Mucosa of gallbladder (tissue), 1 donor: ENCODE measurements at regions not wholly inside any gene's neighbourhood (a gene's known extent, or its start where the extent isn't known, plus 50 kb on each side); places are given as distances from the start of the nearest gene placed in this dataset.

ENCODE experiments used
- DNase-seq: peaks from one replicate; pipeline ENCODE4 v3.0.0-alpha.2; 2020; ENCODE audit warnings: low spot score
- donor health status: DM: no; HTN: no; CAD: no.

GRCh38 chr9:134247918-134248631, 78.2 kb upstream of the RXRA start:
- no peak for DNase-seq

DNA sequence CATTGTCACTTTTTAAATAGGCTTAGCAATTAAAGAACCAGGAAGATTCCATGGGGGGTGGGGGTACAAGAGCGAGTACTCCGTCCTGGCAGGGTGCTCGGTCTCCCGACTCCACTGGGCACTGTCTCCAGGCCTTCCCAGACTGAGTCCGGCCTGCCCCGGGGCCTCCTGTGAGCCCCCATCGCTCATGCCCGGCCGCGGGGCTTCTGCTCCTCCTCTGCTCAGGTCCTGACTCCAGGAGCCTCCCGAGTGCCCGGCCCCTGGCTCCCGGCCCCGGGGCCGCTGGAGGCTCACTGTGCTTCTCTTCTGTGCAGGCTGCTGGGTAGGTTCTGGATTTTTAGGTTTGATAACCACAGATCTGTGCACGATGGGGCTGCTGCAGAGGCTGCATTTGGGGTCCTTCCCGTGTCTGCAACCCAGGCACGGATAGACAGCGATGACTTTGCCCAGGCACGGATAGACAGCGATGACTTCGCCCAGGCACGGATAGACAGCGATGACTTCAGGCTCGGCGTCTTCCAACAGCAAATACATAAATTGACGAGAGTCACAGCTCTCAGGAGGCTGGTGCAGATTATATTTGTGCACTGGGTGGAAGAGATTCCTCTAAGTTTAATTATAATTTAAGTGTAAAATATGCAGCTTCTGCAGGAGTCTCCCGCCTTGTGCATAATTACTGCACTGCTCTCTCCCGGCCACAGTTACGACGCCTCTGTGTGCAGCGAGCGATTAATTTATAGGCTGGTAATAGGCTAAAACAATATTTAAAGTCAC, 74.8 kb upstream of the RXRA start:
- no peak for DNase-seq

DNA sequence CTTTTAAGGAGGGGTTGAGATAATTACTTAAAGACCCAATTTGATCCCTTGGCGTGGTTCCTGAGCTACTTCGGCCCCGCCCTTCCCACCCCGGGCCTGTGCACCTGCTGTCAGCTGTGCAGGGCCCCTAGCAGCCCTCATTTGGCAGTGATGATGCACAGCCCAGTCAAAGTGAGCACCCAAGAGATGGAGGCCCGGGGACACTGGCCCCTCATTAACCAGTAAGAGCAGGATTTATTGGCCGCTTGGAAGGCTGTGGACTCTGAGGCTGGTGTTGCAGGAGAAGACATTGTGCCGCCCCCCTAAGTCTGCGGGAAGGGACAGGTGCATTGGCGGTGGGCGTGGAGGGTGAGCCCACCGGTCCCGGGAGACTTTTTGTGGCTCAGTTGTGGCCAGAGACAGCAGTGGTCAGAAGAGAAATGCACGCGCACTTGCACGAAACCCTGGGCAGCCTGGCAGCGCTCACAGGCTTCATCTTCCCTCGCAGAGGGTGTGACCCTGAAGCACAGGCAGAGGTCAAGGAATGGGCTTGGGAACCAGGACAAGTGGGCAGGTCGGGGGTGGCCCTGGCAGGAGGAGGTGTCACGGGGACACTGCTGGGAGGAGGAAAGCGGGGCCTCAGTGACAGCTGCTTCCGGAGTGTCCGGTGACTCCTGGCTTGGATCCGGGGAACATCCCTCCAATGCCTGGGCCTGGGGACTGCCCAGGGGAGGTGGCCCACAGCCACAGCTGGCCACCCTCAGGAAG, 74.0 kb upstream of the RXRA start:
- DNase-seq, result no peak

DNA sequence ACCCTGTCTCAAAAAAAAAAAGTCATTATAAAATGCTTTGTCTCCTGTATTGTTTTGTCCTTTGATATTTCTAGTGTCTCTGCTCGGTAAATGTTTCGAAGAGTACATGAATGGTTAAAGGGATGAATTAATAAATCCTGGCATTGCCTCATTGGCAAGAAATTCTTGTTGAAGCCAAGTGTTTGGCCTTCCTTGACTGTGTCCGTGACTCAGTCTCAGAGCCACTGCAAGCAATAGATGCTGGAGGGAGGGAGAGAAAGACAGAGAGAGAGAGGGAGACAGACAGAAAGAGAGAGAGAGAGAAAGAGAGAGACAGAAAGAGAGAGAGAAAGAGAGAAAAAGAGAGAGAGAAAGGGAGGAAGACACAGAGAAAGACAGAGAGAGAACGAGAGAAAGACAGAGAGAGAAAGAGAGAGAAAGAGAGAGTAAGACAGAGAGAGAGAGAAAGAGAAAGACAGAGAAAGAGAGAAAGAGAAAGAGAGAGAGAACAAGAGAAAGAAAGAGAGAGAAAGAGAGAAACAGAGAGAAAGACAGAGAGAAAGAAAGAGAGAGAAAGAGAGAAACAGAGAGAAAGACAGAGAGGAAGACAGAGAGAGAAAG, 72.5 kb upstream of the RXRA start:
- DNase-seq, result no peak

GRCh38 chr9:134258332-134258731, 67.9 kb upstream of the RXRA start:
- DNase-seq, result no peak

GRCh38 chr9:134258828-134259546, 67.3 kb upstream of the RXRA start:
- DNase-seq, result no peak

GRCh38 chr9:134259708-134260107, 66.5 kb upstream of the RXRA start:
- no peak for DNase-seq

DNA sequence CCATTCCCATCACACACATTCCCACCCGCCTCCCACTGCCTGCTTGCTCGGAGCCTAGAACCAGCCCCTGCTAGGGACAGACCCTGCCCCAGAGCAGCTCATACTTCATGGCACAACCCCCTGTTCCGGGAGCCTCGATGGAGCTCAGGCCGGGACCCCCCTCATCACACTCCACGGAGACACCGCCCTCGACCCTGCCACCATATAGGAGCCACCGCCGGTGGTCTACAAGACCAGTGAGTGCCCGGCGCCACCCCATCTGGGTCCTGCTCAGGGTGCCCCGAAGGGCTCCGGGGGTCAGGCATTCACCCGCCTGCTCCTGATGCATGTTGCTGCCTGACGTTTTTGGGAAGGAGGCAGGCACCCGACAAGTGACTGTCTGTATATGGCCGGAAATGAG, 65.5 kb upstream of the RXRA start:
- DNase-seq, result no peak

DNA sequence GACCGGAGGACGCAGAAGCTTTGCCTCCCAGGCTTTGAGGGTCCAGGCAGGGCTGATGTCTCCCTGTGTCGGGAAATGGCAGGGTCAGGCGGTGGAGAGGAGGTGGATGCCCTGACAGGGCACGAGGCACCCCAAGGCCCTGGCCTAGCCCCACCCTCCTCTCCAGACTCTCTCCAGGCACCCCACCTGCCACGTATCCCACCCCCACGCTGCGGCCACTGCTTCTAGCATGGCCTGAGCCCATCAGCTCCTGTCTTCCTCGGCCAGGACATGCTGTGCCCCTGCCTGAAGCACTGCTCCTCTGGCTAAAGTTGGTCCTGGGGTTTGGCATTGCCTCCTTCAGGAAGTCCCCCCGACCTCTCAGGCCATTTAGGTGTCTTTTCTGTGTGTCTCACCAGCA, 64.2 kb upstream of the RXRA start:
- DNase-seq, result no peak

- DNase-seq, result no peak
Observed at GRCh38 chr9:134263596-134263995, 62.7 kb upstream of the RXRA start.

- DNase-seq, result no peak
Observed at GRCh38 chr9:134264169-134264568, 62.1 kb upstream of the RXRA start.

DNA sequence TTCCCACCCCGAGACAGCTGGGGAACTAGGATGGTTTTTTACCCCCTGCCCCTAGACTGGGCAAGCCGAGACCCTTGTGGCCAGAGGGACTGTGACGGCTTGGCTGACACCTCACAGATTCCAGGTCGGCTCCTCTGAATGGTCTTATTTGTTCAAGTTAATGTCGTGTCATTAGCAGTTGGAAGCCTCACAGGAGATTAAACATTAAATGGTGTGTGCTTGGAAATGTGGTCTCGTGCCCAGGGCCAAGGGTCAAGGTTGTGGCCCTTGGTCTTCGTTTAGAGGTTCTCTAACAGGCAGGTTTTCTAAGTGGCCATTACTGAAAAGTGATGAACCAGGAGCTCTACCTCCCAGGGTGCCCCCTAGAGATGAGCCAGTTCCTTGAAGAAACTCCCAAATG, 61.2 kb upstream of the RXRA start:
- no peak for DNase-seq

GRCh38 chr9:134266418-134266817, 59.8 kb upstream of the RXRA start:
- DNase-seq, result no peak

- DNase-seq, result no peak
Observed at GRCh38 chr9:134267305-134267880, 58.9 kb upstream of the RXRA start.

DNA sequence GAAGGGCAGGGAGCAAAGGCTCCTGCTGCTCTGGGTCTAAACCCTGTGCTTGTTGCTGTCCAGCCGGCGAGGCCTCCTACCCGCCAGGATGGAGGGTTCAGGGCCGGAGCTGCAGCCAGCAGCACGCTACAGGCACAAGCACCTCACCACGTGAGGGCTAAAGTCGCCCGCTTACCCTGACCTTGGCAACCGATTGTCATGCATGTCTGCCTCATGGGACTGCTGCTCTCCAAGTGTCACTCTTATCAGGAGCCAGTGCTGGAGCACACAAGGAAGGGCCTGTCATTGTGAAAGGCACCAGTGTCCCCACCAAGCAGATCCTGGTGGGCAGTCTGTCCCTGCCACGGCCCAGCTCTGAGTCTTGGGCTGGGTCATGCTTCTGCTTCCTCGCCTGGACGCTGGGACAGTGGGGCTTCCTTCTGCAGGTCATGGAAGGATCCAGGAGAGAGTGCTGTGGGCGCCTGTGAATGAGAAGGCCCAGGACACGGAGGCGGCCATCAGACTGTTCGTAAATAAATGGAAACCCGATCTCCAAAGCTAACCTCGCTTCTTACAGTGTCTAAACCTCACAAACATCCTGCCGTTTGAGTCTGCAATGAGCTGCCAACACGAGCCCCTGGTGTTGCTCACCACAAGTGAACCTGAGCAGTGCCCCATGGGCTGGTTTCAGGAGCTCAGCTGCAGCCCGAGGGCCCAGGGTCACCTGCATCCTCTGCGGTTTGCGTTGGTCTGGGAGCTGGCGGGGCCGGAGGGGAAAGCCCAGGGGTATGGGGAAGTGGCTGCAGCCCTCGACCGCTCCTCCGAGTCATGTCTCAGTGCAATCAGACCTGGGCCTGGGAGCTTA, 58.2 kb upstream of the RXRA start:
- no peak for DNase-seq

DNA sequence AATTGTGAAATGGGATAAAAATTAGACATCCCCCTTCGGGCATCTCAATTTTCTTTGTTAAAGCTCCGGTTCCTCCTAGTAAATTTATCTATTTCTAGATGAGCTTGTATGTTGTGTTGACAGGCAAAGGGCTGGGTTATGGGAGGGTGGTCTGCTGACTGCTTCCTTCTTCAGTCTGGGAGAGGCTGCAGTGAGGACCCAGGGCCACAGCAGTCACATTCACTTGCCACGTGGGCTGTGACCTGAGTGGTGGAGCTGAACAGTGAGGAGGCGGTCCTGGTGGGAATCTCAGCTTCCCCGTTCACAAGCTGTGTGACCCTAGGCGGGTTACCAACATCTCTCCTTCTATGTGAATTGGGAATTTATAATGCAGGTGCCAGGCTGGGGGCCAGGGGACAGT, 57.5 kb upstream of the RXRA start:
- no peak for DNase-seq

- DNase-seq, result no peak
Observed at GRCh38 chr9:134271338-134272301, 54.6 kb upstream of the RXRA start.

DNA sequence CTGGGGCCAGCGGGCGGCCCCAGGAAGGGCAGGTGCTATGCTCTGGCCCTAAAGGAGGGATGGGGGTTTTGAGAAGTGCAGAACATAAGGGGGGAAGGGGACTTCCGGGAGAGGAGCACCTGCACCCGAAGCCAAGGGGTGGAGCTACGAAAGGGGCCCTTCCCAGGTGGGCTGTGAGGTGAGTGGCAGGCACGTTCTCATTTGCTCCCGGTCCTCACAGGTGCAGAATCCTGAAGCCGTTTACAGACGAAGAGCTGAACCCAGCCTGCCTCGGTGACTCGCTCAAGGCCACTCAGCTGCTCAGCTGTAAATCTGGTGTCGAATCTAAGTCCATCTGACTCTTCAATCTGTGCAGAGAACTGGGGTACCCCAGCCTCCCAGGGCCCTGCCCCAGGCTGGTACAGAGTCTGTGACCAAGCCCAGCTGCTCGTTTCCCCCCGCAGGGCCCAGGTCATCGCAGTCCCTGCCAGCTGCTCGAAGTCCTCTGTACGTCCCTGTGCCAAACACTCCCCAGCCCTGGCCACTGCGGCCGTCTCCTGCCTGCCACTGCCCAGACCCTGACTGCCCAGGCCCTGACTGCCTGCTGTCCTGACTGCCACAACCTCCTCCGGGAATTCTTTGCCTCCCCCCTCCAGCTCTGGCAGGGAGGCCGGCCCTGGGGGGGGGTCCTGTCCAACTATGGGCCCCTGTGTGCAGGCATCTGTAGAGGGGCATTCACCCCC, 53.8 kb upstream of the RXRA start:
- DNase-seq, result no peak

GRCh38 chr9:134273647-134274046, 52.6 kb upstream of the RXRA start:
- DNase-seq, result no peak
